ENCODE measurements at regions not wholly inside any gene's neighbourhood (a gene's known extent, or its start where the extent isn't known, plus 50 kb on each side); places are given as distances from the start of the nearest gene placed in this dataset.

- H3F3A ChIP-seq (replicated peaks; ENCODE audit: insufficient read depth) = peaks cover 13% of the 10 kb centered on the region
- ChIA-PET POLR2A (no interaction called here), CTCF (interaction anchor here (2.1 kb wide), 1 partner anchor 13 kb away, joined by 8 read pairs; no protein-coding TSS in a partner anchor)
- H3K9ac ChIP-seq = no peak overlapping the region
- no peaks in the 10 kb centered on the region for H3K27me3 ChIP-seq (ENCODE audit: insufficient read depth)
- H2AFZ ChIP-seq (ENCODE audit: low read depth) = no peak overlapping the region
- H3K4me1 ChIP-seq (ENCODE audit: control insufficient read depth in 1 of 2, insufficient read depth in 2 of 2, low read depth in 1 of 2, low read length in 1 of 2) = no peaks in the 10 kb centered on the region
- H3K27ac ChIP-seq (ENCODE audit: low read depth in 2 of 2, low read length in 1 of 2) = no peak overlapping the region
- H3K9me3 ChIP-seq = no peaks in the 10 kb centered on the region
- H4K20me1 ChIP-seq (ENCODE audit: insufficient read depth) = no peaks in the 10 kb centered on the region
- H3K4me2 ChIP-seq = no peak overlapping the region
- no peaks in the 10 kb centered on the region for H3K9me2 ChIP-seq
- no peak for DNase-seq
- no peak overlapping the region for H3K4me3 ChIP-seq (ENCODE audit: low read depth in 2 of 2, low read length in 1 of 2)
- no peaks in the 10 kb centered on the region for H3K36me3 ChIP-seq (replicated peaks in 1 of 2; ENCODE audit: control insufficient read depth in 1 of 2, insufficient read depth in 2 of 2, low read length in 1 of 2)
- H3K79me2 ChIP-seq (ENCODE audit: insufficient read depth) = no peaks in the 10 kb centered on the region
- WGBS (ENCODE audit: low lambda C conversion rate) = 70% methylated on average over 5 of the region's 5 CpGs
- TF ChIP-seq ELF1 (IDR thresholded peaks at IDR 0.05) (no peak), YY1 (IDR thresholded peaks at IDR 0.05; ENCODE audit: low read depth) (no peak), CHD2 (IDR thresholded peaks at IDR 0.05; ENCODE audit: low read length, partially characterized antibody) (no peak), RAD21 (IDR thresholded peaks at IDR 0.05; ENCODE audit: low read length) (no peak), MXI1 (IDR thresholded peaks at IDR 0.05; ENCODE audit: low read depth, low read length) (no peak), TCF12 (IDR thresholded peaks at IDR 0.05) (no peak), JUND (IDR thresholded peaks at IDR 0.05) (no peak), RCOR1 (IDR thresholded peaks at IDR 0.05; ENCODE audit: low read length) (no peak), GABPA (IDR thresholded peaks at IDR 0.05; ENCODE audit: low read depth) (no peak), EZH2phosphoT487 (IDR thresholded peaks at IDR 0.05; ENCODE audit: borderline replicate concordance, low read depth) (no peak), USF2 (IDR thresholded peaks at IDR 0.05; ENCODE audit: borderline replicate concordance, low read depth, low read length) (no peak), TEAD4 (IDR thresholded peaks at IDR 0.05; ENCODE audit: borderline replicate concordance, insufficient read depth) (no peak), SMC3 (IDR thresholded peaks at IDR 0.05; ENCODE audit: low read depth, low read length) (no peak), EP300 (IDR thresholded peaks at IDR 0.05; ENCODE audit: borderline replicate concordance in 1 of 2, low read depth in 1 of 2, low read length in 1 of 2) (no peak), MEF2A (IDR thresholded peaks at IDR 0.05; ENCODE audit: borderline replicate concordance, low read depth) (no peak), FOXJ3 (CRISPR knock-in tag; IDR thresholded peaks at IDR 0.05) (no peak), ZBTB33 (IDR thresholded peaks at IDR 0.05; ENCODE audit: borderline replicate concordance, low read depth) (no peak), RXRA (IDR thresholded peaks at IDR 0.05; ENCODE audit: borderline replicate concordance, low read depth) (no peak), GATA2 (CRISPR knock-in tag; IDR thresholded peaks at IDR 0.05) (no peak)
These were observed 75.7 kb upstream of the EGFL6 start for GRCh38 chrX:13493659-13494058.
